IgD-negative memory B cell (primary cell): ENCODE measurements at regions not wholly inside any gene's neighbourhood (a gene's known extent, or its start where the extent isn't known, plus 50 kb on each side); places are given as distances from the start of the nearest gene placed in this dataset.

ENCODE experiments used
- H3K27ac Mint-ChIP-seq, 3 donors: one replicate each; pipeline ENCODE4 v1.8.0; 2020 to 2022; ENCODE audit warnings: mild to moderate bottlenecking in 3 of 3, mixed read lengths in 3 of 3, moderate library complexity in 1 of 3
- H3K27me3 Mint-ChIP-seq: one replicate; pipeline ENCODE4 v1.8.0; 2021; ENCODE audit warnings: mixed read lengths
- H3K36me3 Mint-ChIP-seq: one replicate; pipeline ENCODE4 v1.8.0; 2020; ENCODE audit warnings: mild to moderate bottlenecking, mixed read lengths
- H3K4me1 Mint-ChIP-seq, 3 donors: one replicate each; pipeline ENCODE4 v1.8.0; 2020 to 2022; ENCODE audit warnings: mixed read lengths in 3 of 3, mild to moderate bottlenecking in 1 of 3
- H3K4me3 Mint-ChIP-seq, 4 donors: one replicate each; pipeline ENCODE4 v1.8.0; 2020 to 2022; ENCODE audit warnings: mild to moderate bottlenecking in 4 of 4, mixed read lengths in 4 of 4, moderate library complexity in 3 of 4
- H3K9me3 Mint-ChIP-seq, 3 donors: one replicate each; pipeline ENCODE4 v1.8.0; 2020 to 2021; ENCODE audit warnings: mixed read lengths in 3 of 3, mild to moderate bottlenecking in 1 of 3

GRCh38 chr10:14468023-14468441 lies 137.3 kb upstream of the FRMD4A start:
- H3K27ac Mint-ChIP-seq = no peak overlapping the region
- no peak overlapping the region for H3K4me3 Mint-ChIP-seq
- H3K36me3 Mint-ChIP-seq = peaks cover 4% of the 10 kb centered on the region
- H3K9me3 Mint-ChIP-seq = peaks cover 2 to 9% (median 4%) of the 10 kb centered on the region in 3 donors
- peaks cover 22% of the 10 kb centered on the region for H3K27me3 Mint-ChIP-seq
- no peaks in the 10 kb centered on the region for H3K4me1 Mint-ChIP-seq

- Mint-ChIP-seq H3K4me1 (no peaks in the 10 kb centered on the region), H3K27me3 (peaks cover 20% of the 10 kb centered on the region), H3K27ac (no peak overlapping the region), H3K4me3 (no peak overlapping the region), H3K36me3 (peaks cover 5% of the 10 kb centered on the region), H3K9me3 (peaks cover 2 to 12% (median 4%) of the 10 kb centered on the region in 3 donors)
These were observed 135.5 kb upstream of the FRMD4A start for GRCh38 chr10:14466257-14466656.

- no peaks in the 10 kb centered on the region for H3K4me1 Mint-ChIP-seq
- peaks cover 5 to 11% (median 11%) of the 10 kb centered on the region in 3 donors for H3K9me3 Mint-ChIP-seq
- H3K27me3 Mint-ChIP-seq = peaks cover 24% of the 10 kb centered on the region
- no peak overlapping the region for H3K4me3 Mint-ChIP-seq
- H3K27ac Mint-ChIP-seq = peak overlapping the region in 1 of 3 donors; percentile 36
- peaks cover 14% of the 10 kb centered on the region for H3K36me3 Mint-ChIP-seq
These were observed 129.7 kb upstream of the FRMD4A start for GRCh38 chr10:14460447-14460846.

GRCh38 chr10:14459665-14460064 lies 128.9 kb upstream of the FRMD4A start:
- H3K27me3 Mint-ChIP-seq = peaks cover 24% of the 10 kb centered on the region
- H3K36me3 Mint-ChIP-seq = peaks cover 14% of the 10 kb centered on the region
- H3K27ac Mint-ChIP-seq = no peak overlapping the region
- H3K4me3 Mint-ChIP-seq = no peak overlapping the region
- peaks cover 5 to 11% (median 11%) of the 10 kb centered on the region in 3 donors for H3K9me3 Mint-ChIP-seq
- H3K4me1 Mint-ChIP-seq = no peaks in the 10 kb centered on the region

GRCh38 chr10:14456870-14457266 lies 126.1 kb upstream of the FRMD4A start:
- Mint-ChIP-seq H3K27me3 (peaks cover 15% of the 10 kb centered on the region), H3K4me1 (no peaks in the 10 kb centered on the region), H3K4me3 (no peak overlapping the region), H3K27ac (no peak overlapping the region), H3K9me3 (peaks cover 4 to 7% (median 7%) of the 10 kb centered on the region in 3 donors), H3K36me3 (peaks cover 15% of the 10 kb centered on the region)

- H3K27ac Mint-ChIP-seq = peak overlapping the region in 1 of 3 donors; percentile 14
- peaks cover 15% of the 10 kb centered on the region for H3K27me3 Mint-ChIP-seq
- peaks cover 16% of the 10 kb centered on the region for H3K36me3 Mint-ChIP-seq
- H3K4me3 Mint-ChIP-seq = no peak overlapping the region
- no peaks in the 10 kb centered on the region for H3K4me1 Mint-ChIP-seq
- H3K9me3 Mint-ChIP-seq = peaks cover 4 to 7% (median 7%) of the 10 kb centered on the region in 3 donors
These were observed 125.6 kb upstream of the FRMD4A start for GRCh38 chr10:14456218-14456869.

- H3K27ac Mint-ChIP-seq = no peak overlapping the region
- peaks cover 12% of the 10 kb centered on the region for H3K36me3 Mint-ChIP-seq
- peaks cover 4 to 7% (median 7%) of the 10 kb centered on the region in 3 donors for H3K9me3 Mint-ChIP-seq
- H3K27me3 Mint-ChIP-seq = peaks cover 14% of the 10 kb centered on the region
- H3K4me3 Mint-ChIP-seq = no peak overlapping the region
- H3K4me1 Mint-ChIP-seq = no peaks in the 10 kb centered on the region
These were observed 123.9 kb upstream of the FRMD4A start for GRCh38 chr10:14454629-14455028.

GRCh38 chr10:14454206-14454605 lies 123.5 kb upstream of the FRMD4A start:
- peaks cover 12% of the 10 kb centered on the region for H3K36me3 Mint-ChIP-seq
- H3K27me3 Mint-ChIP-seq = peaks cover 14% of the 10 kb centered on the region
- H3K4me3 Mint-ChIP-seq = no peak overlapping the region
- no peak overlapping the region for H3K27ac Mint-ChIP-seq
- H3K9me3 Mint-ChIP-seq = peaks cover 4 to 7% (median 7%) of the 10 kb centered on the region in 3 donors
- no peaks in the 10 kb centered on the region for H3K4me1 Mint-ChIP-seq

- peaks cover 11% of the 10 kb centered on the region for H3K36me3 Mint-ChIP-seq
- H3K4me3 Mint-ChIP-seq = no peak overlapping the region
- peaks cover 14% of the 10 kb centered on the region for H3K27me3 Mint-ChIP-seq
- H3K27ac Mint-ChIP-seq = no peak overlapping the region
- H3K9me3 Mint-ChIP-seq = peaks cover 4 to 7% (median 7%) of the 10 kb centered on the region in 3 donors
- no peaks in the 10 kb centered on the region for H3K4me1 Mint-ChIP-seq
These were observed 122.9 kb upstream of the FRMD4A start for GRCh38 chr10:14453593-14453992.

- no peaks in the 10 kb centered on the region for H3K4me1 Mint-ChIP-seq
- peaks cover 3% of the 10 kb centered on the region for H3K27me3 Mint-ChIP-seq
- no peak overlapping the region for H3K27ac Mint-ChIP-seq
- peaks cover 6% of the 10 kb centered on the region for H3K36me3 Mint-ChIP-seq
- peaks cover 0 to 2% (median 0%) of the 10 kb centered on the region in 3 donors for H3K9me3 Mint-ChIP-seq
- H3K4me3 Mint-ChIP-seq = no peak overlapping the region
These were observed 120.6 kb upstream of the FRMD4A start for GRCh38 chr10:14451341-14451740.

GRCh38 chr10:14450041-14450491 lies 119.3 kb upstream of the FRMD4A start:
- Mint-ChIP-seq H3K9me3 (peaks cover 0 to 5% (median 0%) of the 10 kb centered on the region in 3 donors), H3K27me3 (peaks cover 5% of the 10 kb centered on the region), H3K36me3 (peaks cover 6% of the 10 kb centered on the region), H3K4me1 (no peaks in the 10 kb centered on the region), H3K27ac (no peak overlapping the region), H3K4me3 (no peak overlapping the region)

- Mint-ChIP-seq H3K36me3 (peaks cover 6% of the 10 kb centered on the region), H3K9me3 (peaks cover 0 to 5% (median 2%) of the 10 kb centered on the region in 3 donors), H3K4me3 (no peak overlapping the region), H3K27ac (no peak overlapping the region), H3K4me1 (no peaks in the 10 kb centered on the region), H3K27me3 (peaks cover 7% of the 10 kb centered on the region)
These were observed 118.6 kb upstream of the FRMD4A start for GRCh38 chr10:14449293-14449815.

GRCh38 chr10:14448197-14448990 lies 117.7 kb upstream of the FRMD4A start:
- Mint-ChIP-seq H3K4me3 (no peak overlapping the region), H3K27ac (no peak overlapping the region), H3K27me3 (peaks cover 7% of the 10 kb centered on the region), H3K4me1 (no peaks in the 10 kb centered on the region), H3K36me3 (peaks cover 6% of the 10 kb centered on the region), H3K9me3 (peaks cover 0 to 5% (median 2%) of the 10 kb centered on the region in 3 donors)

- Mint-ChIP-seq H3K36me3 (peaks cover 5% of the 10 kb centered on the region), H3K9me3 (peaks cover 0 to 5% (median 2%) of the 10 kb centered on the region in 3 donors), H3K27ac (no peak overlapping the region), H3K4me1 (no peaks in the 10 kb centered on the region), H3K4me3 (no peak overlapping the region), H3K27me3 (peaks cover 9% of the 10 kb centered on the region)
These were observed 116.5 kb upstream of the FRMD4A start for GRCh38 chr10:14447094-14447839.
